Ovary (tissue), 3 donors: ENCODE measurements at regions not wholly inside any gene's neighbourhood (a gene's known extent, or its start where the extent isn't known, plus 50 kb on each side); places are given as distances from the start of the nearest gene placed in this dataset.

Experiments used
- EP300 ChIP-seq: sonication (generic); formaldehyde crosslinking; IDR thresholded peaks from one replicate; pipeline ENCODE4 v1.6.1; 2017; ENCODE audit warnings: antibody characterized with exemption
- POLR2A ChIP-seq: fragments of 450-650 bp; IDR thresholded peaks from one replicate; pipeline ENCODE4 v1.6.1; 2017; ENCODE audit warnings: antibody characterized with exemption, mild to moderate bottlenecking, moderate library complexity
- TF ChIP-seq, protein P1 (sequence below), 3 donors: fragments of 450-650 bp in 2 of 3; fragments of 200-600 bp in 1 of 3; IDR thresholded peaks; one replicate each; pipeline versions ENCODE4 v1.5.1 to v1.8.0; 2016 to 2022; ENCODE audit warnings: antibody characterized with exemption in 3 of 3, mild to moderate bottlenecking in 1 of 3
- donor health status: DM: no; HTN: no; CAD: no.

GRCh38 chr4:26171941-26172340 is 148.9 kb upstream of the RBPJ start:
- TF ChIP-seq, protein P1, sequence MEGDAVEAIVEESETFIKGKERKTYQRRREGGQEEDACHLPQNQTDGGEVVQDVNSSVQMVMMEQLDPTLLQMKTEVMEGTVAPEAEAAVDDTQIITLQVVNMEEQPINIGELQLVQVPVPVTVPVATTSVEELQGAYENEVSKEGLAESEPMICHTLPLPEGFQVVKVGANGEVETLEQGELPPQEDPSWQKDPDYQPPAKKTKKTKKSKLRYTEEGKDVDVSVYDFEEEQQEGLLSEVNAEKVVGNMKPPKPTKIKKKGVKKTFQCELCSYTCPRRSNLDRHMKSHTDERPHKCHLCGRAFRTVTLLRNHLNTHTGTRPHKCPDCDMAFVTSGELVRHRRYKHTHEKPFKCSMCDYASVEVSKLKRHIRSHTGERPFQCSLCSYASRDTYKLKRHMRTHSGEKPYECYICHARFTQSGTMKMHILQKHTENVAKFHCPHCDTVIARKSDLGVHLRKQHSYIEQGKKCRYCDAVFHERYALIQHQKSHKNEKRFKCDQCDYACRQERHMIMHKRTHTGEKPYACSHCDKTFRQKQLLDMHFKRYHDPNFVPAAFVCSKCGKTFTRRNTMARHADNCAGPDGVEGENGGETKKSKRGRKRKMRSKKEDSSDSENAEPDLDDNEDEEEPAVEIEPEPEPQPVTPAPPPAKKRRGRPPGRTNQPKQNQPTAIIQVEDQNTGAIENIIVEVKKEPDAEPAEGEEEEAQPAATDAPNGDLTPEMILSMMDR (IDR thresholded peaks at IDR 0.05): no peak
- TF ChIP-seq EP300 (no peak), POLR2A (no peak)
